H9 (cell line): ENCODE measurements at regions not wholly inside any gene's neighbourhood (a gene's known extent, or its start where the extent isn't known, plus 50 kb on each side); places are given as distances from the start of the nearest gene placed in this dataset.

ENCODE experiments used
- DNase-seq: peaks from one replicate; pipeline ENCODE4 v3.0.0-alpha.2; 2017
- H2AFZ ChIP-seq: one replicate; pipeline ENCODE4 v1.6.1; 2013; ENCODE audit warnings: mild to moderate bottlenecking, low read length, control low read depth, moderate library complexity
- H2AK5ac ChIP-seq: 2 replicates; pipeline ENCODE4 v1.6.1; 2013; ENCODE audit warnings: low read length, control low read depth, mixed read lengths; ENCODE audit not compliant: insufficient read length
- H2BK120ac ChIP-seq: one replicate; pipeline ENCODE4 v1.6.1; 2013; ENCODE audit warnings: low read depth, mild to moderate bottlenecking, low read length, control low read depth, inconsistent platforms; ENCODE audit not compliant: poor library complexity, severe bottlenecking
- H2BK12ac ChIP-seq: 2 replicates; pipeline ENCODE4 v1.6.1; 2013; ENCODE audit warnings: low read length, control low read depth, mixed read lengths, low read depth; ENCODE audit not compliant: insufficient read length
- H2BK15ac ChIP-seq: 2 replicates; pipeline ENCODE4 v1.6.1; 2013; ENCODE audit warnings: low read depth, low read length, control low read depth
- H2BK20ac ChIP-seq: one replicate; pipeline ENCODE4 v1.6.1; 2013; ENCODE audit warnings: low read depth, mild to moderate bottlenecking, low read length, control low read depth, inconsistent platforms; ENCODE audit not compliant: poor library complexity, severe bottlenecking
- H2BK5ac ChIP-seq: 2 replicates; pipeline ENCODE4 v1.6.1; 2013; ENCODE audit warnings: low read length, control low read depth, mixed read lengths; ENCODE audit not compliant: insufficient read length
- H3K14ac ChIP-seq: 2 replicates; pipeline ENCODE4 v1.6.1; 2013; ENCODE audit warnings: low read length, control low read depth; ENCODE audit not compliant: insufficient read depth
- H3K18ac ChIP-seq: 2 replicates; pipeline ENCODE4 v1.6.1; 2013; ENCODE audit warnings: low read depth, mild to moderate bottlenecking, mixed read lengths, low read length, control low read depth; ENCODE audit not compliant: insufficient read length
- H3K23ac ChIP-seq: 2 replicates; pipeline ENCODE4 v1.6.1; 2013; ENCODE audit warnings: low read length, control low read depth, mixed read lengths, low read depth; ENCODE audit not compliant: insufficient read length
- H3K23me2 ChIP-seq: 2 replicates; pipeline ENCODE4 v1.6.1; 2013; ENCODE audit warnings: low read depth, mild to moderate bottlenecking, mixed read lengths, low read length, control low read depth; ENCODE audit not compliant: insufficient read length, poor library complexity, severe bottlenecking
- H3K27ac ChIP-seq: 2 replicates; pipeline ENCODE4 v1.5.1; 2013; ENCODE audit warnings: low read length, control low read depth, mixed read lengths, low read depth; ENCODE audit not compliant: insufficient read length
- H3K27me3 ChIP-seq: 2 replicates; pipeline ENCODE4 v1.6.1; 2013; ENCODE audit warnings: low read length, control low read depth, inconsistent platforms; ENCODE audit not compliant: insufficient read depth
- H3K4ac ChIP-seq: 2 replicates; pipeline ENCODE4 v1.6.1; 2013; ENCODE audit warnings: low read depth, mild to moderate bottlenecking, control low read depth, inconsistent platforms, low read length, moderate library complexity
- H3K4me1 ChIP-seq: 2 replicates; pipeline ENCODE4 v1.6.1; 2013; ENCODE audit warnings: low read length, control low read depth, inconsistent platforms; ENCODE audit not compliant: insufficient read depth
- H3K4me2 ChIP-seq: 2 replicates; pipeline ENCODE4 v1.6.1; 2013; ENCODE audit warnings: low read length, control low read depth, mixed read lengths; ENCODE audit not compliant: insufficient read length, insufficient read depth
- H3K56ac ChIP-seq: 2 replicates; pipeline ENCODE4 v1.6.1; 2013; ENCODE audit warnings: low read depth, mild to moderate bottlenecking, mixed read lengths, low read length, control low read depth; ENCODE audit not compliant: insufficient read length
- H3K79me1 ChIP-seq: 2 replicates; pipeline ENCODE4 v1.6.1; 2013; ENCODE audit warnings: low read depth, mild to moderate bottlenecking, moderate library complexity, low read length, control low read depth, inconsistent platforms; ENCODE audit not compliant: insufficient read depth, poor library complexity, severe bottlenecking
- H3K79me2 ChIP-seq: 2 replicates; pipeline ENCODE4 v1.6.1; 2013; ENCODE audit warnings: low read length, control low read depth, inconsistent platforms; ENCODE audit not compliant: insufficient read depth
- H3K9ac ChIP-seq: 2 replicates; pipeline ENCODE4 v1.6.1; 2013; ENCODE audit warnings: low read length, control low read depth, mixed read lengths; ENCODE audit not compliant: insufficient read length; ENCODE audit errors: extremely low read depth
- H3K9me3 ChIP-seq: one replicate; pipeline ENCODE4 v1.6.1; 2013; ENCODE audit warnings: low read depth, low read length, inconsistent platforms; ENCODE audit not compliant: control insufficient read depth
- H3T11ph ChIP-seq: one replicate; pipeline ENCODE4 v1.6.1; 2013; ENCODE audit warnings: mild to moderate bottlenecking, low read length, control low read depth, inconsistent platforms
- H4K20me1 ChIP-seq: one replicate; pipeline ENCODE4 v1.6.1; 2013; ENCODE audit not compliant: control insufficient read depth, insufficient read length, insufficient read depth
- H4K5ac ChIP-seq: 2 replicates; pipeline ENCODE4 v1.6.1; 2013; ENCODE audit warnings: low read depth, mild to moderate bottlenecking, mixed read lengths, low read length, control low read depth; ENCODE audit not compliant: insufficient read length
- H4K8ac ChIP-seq: replicated peaks from 2 replicates; pipeline ENCODE4 v1.6.1; 2013; ENCODE audit warnings: low read length, control low read depth, mixed read lengths, low read depth; ENCODE audit not compliant: insufficient read length
- H4K91ac ChIP-seq: 2 replicates; pipeline ENCODE4 v1.6.1; 2013; ENCODE audit warnings: low read depth, mild to moderate bottlenecking, moderate library complexity, mixed read lengths, low read length, control low read depth; ENCODE audit not compliant: insufficient read length
- H3K27ac Mint-ChIP-seq, 3 experiments: 2 replicates in 2 of 3; 3 replicates in 1 of 3; pipeline ENCODE4 v1.8.0; 2020 to 2021; ENCODE audit warnings: mixed read lengths in 3 of 3, mild to moderate bottlenecking in 1 of 3, moderate library complexity in 1 of 3
- H3K27me3 Mint-ChIP-seq: 2 replicates; pipeline ENCODE4 v1.8.0; 2021; ENCODE audit warnings: low read depth, mild to moderate bottlenecking, moderate library complexity, mixed read lengths
- H3K36me3 Mint-ChIP-seq, 3 experiments: 2 replicates in 2 of 3; 3 replicates in 1 of 3; pipeline ENCODE4 v1.8.0; 2020 to 2021; ENCODE audit warnings: low read depth in 3 of 3, mixed read lengths in 3 of 3; ENCODE audit not compliant: insufficient read depth in 1 of 3
- H3K4me1 Mint-ChIP-seq, 2 experiments: 2 replicates each; pipeline ENCODE4 v1.8.0; 2020; ENCODE audit warnings: mixed read lengths in 2 of 2
- H3K4me3 Mint-ChIP-seq, 2 experiments: 2 replicates in 1 of 2; 3 replicates in 1 of 2; pipeline ENCODE4 v1.8.0; 2020 to 2021; ENCODE audit warnings: mild to moderate bottlenecking in 2 of 2, mixed read lengths in 2 of 2, moderate library complexity in 1 of 2
- H3K9me3 Mint-ChIP-seq, 2 experiments: 2 replicates in 1 of 2; 3 replicates in 1 of 2; pipeline ENCODE4 v1.8.0; 2020; ENCODE audit warnings: mild to moderate bottlenecking in 2 of 2, mixed read lengths in 2 of 2, moderate library complexity in 1 of 2
- CTCF ChIP-seq: fragments of 200-600 bp; sonication (generic); conservative IDR thresholded peaks from 3 replicates; pipeline ENCODE4 v1.8.0; 2021; ENCODE audit warnings: antibody characterized with exemption, mild to moderate bottlenecking

- H3K36me3 Mint-ChIP-seq: no peaks in the 10 kb centered on the region
- H4K91ac ChIP-seq: no peak overlapping the region
- H2AFZ ChIP-seq: no peak overlapping the region
- H3K4me1 Mint-ChIP-seq: no peaks in the 10 kb centered on the region
- no peak overlapping the region for H2BK5ac ChIP-seq
- H3K27me3 Mint-ChIP-seq: no peaks in the 10 kb centered on the region
- H4K8ac ChIP-seq: no peak overlapping the region
- H3K79me1 ChIP-seq: no peaks in the 10 kb centered on the region
- DNase-seq: no peak
- no peak overlapping the region for H4K5ac ChIP-seq
- no peaks in the 10 kb centered on the region for H3K23me2 ChIP-seq
- no peak overlapping the region for H3K56ac ChIP-seq
- H3K23ac ChIP-seq: no peak overlapping the region
- no peak overlapping the region for H3K4me3 Mint-ChIP-seq
- H3K27me3 ChIP-seq: no peaks in the 10 kb centered on the region
- no peaks in the 10 kb centered on the region for H3K9me3 Mint-ChIP-seq
- H2BK120ac ChIP-seq: no peak overlapping the region
- no peak overlapping the region for H3K4ac ChIP-seq
- no peak overlapping the region for H3K14ac ChIP-seq
- no peak overlapping the region for H3K27ac Mint-ChIP-seq
- H3K9me3 ChIP-seq: no peaks in the 10 kb centered on the region
- H3K27ac ChIP-seq: no peak overlapping the region
- H3K4me2 ChIP-seq: no peak overlapping the region
- no peaks in the 10 kb centered on the region for H3K4me1 ChIP-seq
- no peak overlapping the region for H2BK20ac ChIP-seq
- no peaks in the 10 kb centered on the region for H4K20me1 ChIP-seq
- no peak overlapping the region for H2BK15ac ChIP-seq
- H3K18ac ChIP-seq: no peak overlapping the region
- TF ChIP-seq CTCF: no peak
- no peak overlapping the region for H2AK5ac ChIP-seq
- no peak overlapping the region for H3T11ph ChIP-seq
- no peak overlapping the region for H2BK12ac ChIP-seq
- H3K79me2 ChIP-seq: no peaks in the 10 kb centered on the region
- H3K9ac ChIP-seq: no peak overlapping the region
These were observed 188.4 kb upstream of the VEGFC start for GRCh38 chr4:176981074-176981473.
